ENCODE measurements at regions not wholly inside any gene's neighbourhood (a gene's known extent, or its start where the extent isn't known, plus 50 kb on each side); places are given as distances from the start of the nearest gene placed in this dataset.

- H3K27ac Mint-ChIP-seq: no peak overlapping the region
- Histone ChIP-seq H3K36me3 (replicated peaks in 1 of 2; ENCODE audit: control extremely low read depth in 1 of 2, control insufficient read depth in 1 of 2, extremely low read depth in 1 of 2, insufficient read depth in 2 of 2, low read length in 1 of 2) (no peaks in the 10 kb centered on the region), H3K27me3 (replicated peaks in 1 of 4; ENCODE audit: control extremely low read depth in 1 of 4, control insufficient read depth in 3 of 4, insufficient read depth in 4 of 4, low read length in 3 of 4) (peaks cover 0 to 3% (median 0%) of the 10 kb centered on the region in 4 experiments), H3K4me1 (ENCODE audit: control insufficient read depth in 2 of 2, insufficient read depth in 2 of 2, low read length in 2 of 2) (no peaks in the 10 kb centered on the region), H3K4me3 (ENCODE audit: control extremely low read depth in 1 of 5, extremely low read depth in 1 of 5, insufficient read depth in 1 of 5, low read depth in 2 of 5, low read length in 4 of 5) (no peak overlapping the region), H2AFZ (ENCODE audit: insufficient read depth, low read depth, low read length, poor library complexity, severe bottlenecking) (no peak overlapping the region), H3K9ac (ENCODE audit: low read length) (no peak overlapping the region), H4K20me1 (ENCODE audit: control insufficient read depth, insufficient read depth, low read length, poor library complexity, severe bottlenecking) (no peaks in the 10 kb centered on the region), H3K27ac (ENCODE audit: low read length in 2 of 2) (no peak overlapping the region), H3K4me2 (replicated peaks; ENCODE audit: low read depth, low read length, poor library complexity, severe bottlenecking) (no peak overlapping the region), H3K9me3 (ENCODE audit: control extremely low read depth in 1 of 3, control insufficient read depth in 2 of 3, insufficient read depth in 1 of 3, low read length in 2 of 3) (peaks cover 0 to 6% (median 0%) of the 10 kb centered on the region in 3 donors), H3K79me2 (ENCODE audit: control insufficient read depth, insufficient read depth, low read length) (no peaks in the 10 kb centered on the region)
- TF ChIP-seq EZH2 (IDR thresholded peaks at IDR 0.05; ENCODE audit: borderline replicate concordance, insufficient read depth, low read depth, low read length, poor library complexity, severe bottlenecking): no peak
- no peak for TF ChIP-seq CTCF (IDR thresholded peaks at IDR 0.05)
- DNase-seq (no peak), ATAC-seq (ENCODE audit: low read depth) (no peak)
- ChIA-PET CTCF (no interaction called here), POLR2A (no interaction called here)
- intact Hi-C loops (cut with micrococcal nuclease): no loop called here
- H3K4me3 Mint-ChIP-seq: no peak overlapping the region
- WGBS (ENCODE audit: insufficient coverage): 75% methylated on average over 3 of the region's 4 CpGs
- H3K4me1 Mint-ChIP-seq: no peaks in the 10 kb centered on the region
- peaks cover 27% of the 10 kb centered on the region for H3K27me3 Mint-ChIP-seq
- no peaks in the 10 kb centered on the region for H3K9me3 Mint-ChIP-seq (ENCODE audit: insufficient read depth)
These were observed 282.3 kb upstream of the TUT7 start for GRCh38 chr9:86636519-86636918.

- ChIA-PET POLR2A (no interaction called here), CTCF (no interaction called here)
- H3K27ac ChIP-seq (ENCODE audit: low read length in 2 of 2): no peak overlapping the region
- H3K36me3 ChIP-seq (replicated peaks in 1 of 2; ENCODE audit: control extremely low read depth in 1 of 2, control insufficient read depth in 1 of 2, extremely low read depth in 1 of 2, insufficient read depth in 2 of 2, low read length in 1 of 2): no peaks in the 10 kb centered on the region
- TF ChIP-seq EZH2 (IDR thresholded peaks at IDR 0.05; ENCODE audit: borderline replicate concordance, insufficient read depth, low read depth, low read length, poor library complexity, severe bottlenecking): no peak
- no peaks in the 10 kb centered on the region for H3K79me2 ChIP-seq (ENCODE audit: control insufficient read depth, insufficient read depth, low read length)
- intact Hi-C loops (cut with micrococcal nuclease): no loop called here
- no peak overlapping the region for H3K9ac ChIP-seq (ENCODE audit: low read length)
- Mint-ChIP-seq H3K27ac (no peak overlapping the region), H3K4me3 (no peak overlapping the region), H3K4me1 (no peaks in the 10 kb centered on the region), H3K9me3 (ENCODE audit: insufficient read depth) (no peaks in the 10 kb centered on the region), H3K27me3 (peaks cover 27% of the 10 kb centered on the region)
- H3K4me3 ChIP-seq (ENCODE audit: control extremely low read depth in 1 of 5, extremely low read depth in 1 of 5, insufficient read depth in 1 of 5, low read depth in 2 of 5, low read length in 4 of 5): no peak overlapping the region
- no peak overlapping the region for H2AFZ ChIP-seq (ENCODE audit: insufficient read depth, low read depth, low read length, poor library complexity, severe bottlenecking)
- peaks cover 0 to 3% (median 0%) of the 10 kb centered on the region in 4 experiments for H3K27me3 ChIP-seq (replicated peaks in 1 of 4; ENCODE audit: control extremely low read depth in 1 of 4, control insufficient read depth in 3 of 4, insufficient read depth in 4 of 4, low read length in 3 of 4)
- no peaks in the 10 kb centered on the region for H3K4me1 ChIP-seq (ENCODE audit: control insufficient read depth in 2 of 2, insufficient read depth in 2 of 2, low read length in 2 of 2)
- DNase-seq (no peak), ATAC-seq (ENCODE audit: low read depth) (no peak)
- no peaks in the 10 kb centered on the region for H4K20me1 ChIP-seq (ENCODE audit: control insufficient read depth, insufficient read depth, low read length, poor library complexity, severe bottlenecking)
- peaks cover 0 to 6% (median 0%) of the 10 kb centered on the region in 3 donors for H3K9me3 ChIP-seq (ENCODE audit: control extremely low read depth in 1 of 3, control insufficient read depth in 2 of 3, insufficient read depth in 1 of 3, low read length in 2 of 3)
- no peak overlapping the region for H3K4me2 ChIP-seq (replicated peaks; ENCODE audit: low read depth, low read length, poor library complexity, severe bottlenecking)
- 89% methylated on average over 6 of the region's 6 CpGs for WGBS (ENCODE audit: insufficient coverage)
These were observed 281.8 kb upstream of the TUT7 start for GRCh38 chr9:86636038-86636437.
